Endodermal cell (in vitro differentiated cells): ENCODE measurements at regions not wholly inside any gene's neighbourhood (a gene's known extent, or its start where the extent isn't known, plus 50 kb on each side); places are given as distances from the start of the nearest gene placed in this dataset.

ENCODE experiments used
- DNase-seq: peaks from one replicate; pipeline ENCODE4 v3.0.0-alpha.2; 2017
- H3K27ac ChIP-seq: 2 replicates; pipeline ENCODE4 v1.5.1; 2013; ENCODE audit warnings: mild to moderate bottlenecking, low read depth, low read length, moderate library complexity
- H3K27me3 ChIP-seq: 2 replicates; pipeline ENCODE4 v1.6.1; 2013; ENCODE audit warnings: mild to moderate bottlenecking, low read length, moderate library complexity; ENCODE audit not compliant: insufficient read depth, control insufficient read depth, poor library complexity, severe bottlenecking
- H3K36me3 ChIP-seq: 2 replicates; pipeline ENCODE4 v1.7.0; 2013; ENCODE audit warnings: mild to moderate bottlenecking, low read length, moderate library complexity; ENCODE audit not compliant: control insufficient read depth, insufficient read depth
- H3K4me1 ChIP-seq: one replicate; pipeline ENCODE4 v1.7.0; 2013; ENCODE audit warnings: low read length; ENCODE audit not compliant: control insufficient read depth, insufficient read depth
- H3K4me3 ChIP-seq: 2 replicates; pipeline ENCODE4 v1.5.1; 2013; ENCODE audit warnings: mild to moderate bottlenecking, low read length, moderate library complexity
- H3K9ac ChIP-seq: 2 replicates; pipeline ENCODE4 v1.6.1; 2013; ENCODE audit warnings: mild to moderate bottlenecking, low read length, moderate library complexity; ENCODE audit not compliant: poor library complexity, severe bottlenecking; ENCODE audit errors: extremely low read depth
- H3K9me3 ChIP-seq: 2 replicates; pipeline ENCODE4 v1.6.1; 2013; ENCODE audit warnings: mild to moderate bottlenecking, low read length, moderate library complexity; ENCODE audit not compliant: control insufficient read depth
- H3K27ac Mint-ChIP-seq: 2 replicates; pipeline ENCODE4 v1.8.0; 2020; ENCODE audit warnings: mixed read lengths
- H3K27me3 Mint-ChIP-seq: 2 replicates; pipeline ENCODE4 v1.8.0; 2021; ENCODE audit warnings: mild to moderate bottlenecking, mixed read lengths; ENCODE audit not compliant: insufficient read depth
- H3K36me3 Mint-ChIP-seq: 2 replicates; pipeline ENCODE4 v1.8.0; 2020; ENCODE audit warnings: low read depth, mixed read lengths
- H3K4me1 Mint-ChIP-seq: 2 replicates; pipeline ENCODE4 v1.8.0; 2020; ENCODE audit warnings: mixed read lengths
- H3K4me3 Mint-ChIP-seq: 2 replicates; pipeline ENCODE4 v1.8.0; 2020; ENCODE audit warnings: mild to moderate bottlenecking, moderate library complexity, mixed read lengths
- H3K9me3 Mint-ChIP-seq: 2 replicates; pipeline ENCODE4 v1.8.0; 2020; ENCODE audit warnings: mild to moderate bottlenecking, mixed read lengths
- WGBS, 2 experiments: methylation state at CpG; one replicate each; pipeline versions ENCODE4 v1.1.5 to v1.1.7; 2013; ENCODE audit warnings: missing lambda C conversion rate in 2 of 2, mixed read lengths in 1 of 2; ENCODE audit not compliant: insufficient coverage in 1 of 2, insufficient read length in 1 of 2; 5-methylcytosine and 5-hydroxymethylcytosine counted together
- TF ChIP-seq, protein P1 (sequence below): fragments of 200-600 bp; sonication (generic); conservative IDR thresholded peaks from 2 replicates; pipeline ENCODE4 v1.5.0; 2021; ENCODE audit warnings: antibody characterized with exemption, mild to moderate bottlenecking

DNA sequence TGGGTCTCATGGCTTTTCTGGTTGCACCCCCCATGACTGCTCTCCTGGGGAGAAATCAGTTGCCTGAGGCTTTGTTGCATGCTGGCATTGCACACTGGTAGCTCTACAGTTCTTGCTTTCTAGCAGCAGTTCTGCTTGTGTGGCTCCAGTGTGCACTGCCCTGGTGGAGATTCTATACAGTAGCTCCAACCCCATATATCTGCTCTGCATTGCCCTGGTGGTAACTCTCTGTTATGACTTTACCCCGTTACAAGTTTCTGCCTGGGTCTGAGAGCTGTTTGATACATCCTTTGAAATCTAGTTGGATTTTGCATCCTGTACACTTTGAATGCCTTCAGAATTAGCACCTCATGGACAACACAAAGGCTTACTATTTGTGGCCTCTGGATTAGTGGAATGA, 241.4 kb upstream of the EPHA5 start:
- no peak overlapping the region for H3K9ac ChIP-seq
- no peak for DNase-seq
- no peaks in the 10 kb centered on the region for H3K27me3 ChIP-seq
- no peaks in the 10 kb centered on the region for H3K4me1 ChIP-seq
- H3K36me3 Mint-ChIP-seq, result no peaks in the 10 kb centered on the region
- H3K36me3 ChIP-seq, result no peaks in the 10 kb centered on the region
- H3K4me1 Mint-ChIP-seq, result no peaks in the 10 kb centered on the region
- H3K27me3 Mint-ChIP-seq, result no peaks in the 10 kb centered on the region
- no peaks in the 10 kb centered on the region for H3K9me3 Mint-ChIP-seq
- H3K4me3 ChIP-seq, result no peak overlapping the region
- H3K27ac Mint-ChIP-seq, result no peak overlapping the region
- H3K27ac ChIP-seq, result no peak overlapping the region
- 89% methylated on average over 1 of the region's 1 CpG; no CpG with 5 or more reads in 1 of the 2 experiments for WGBS, 2 experiments
- H3K4me3 Mint-ChIP-seq, result no peak overlapping the region
- TF ChIP-seq, protein P1, sequence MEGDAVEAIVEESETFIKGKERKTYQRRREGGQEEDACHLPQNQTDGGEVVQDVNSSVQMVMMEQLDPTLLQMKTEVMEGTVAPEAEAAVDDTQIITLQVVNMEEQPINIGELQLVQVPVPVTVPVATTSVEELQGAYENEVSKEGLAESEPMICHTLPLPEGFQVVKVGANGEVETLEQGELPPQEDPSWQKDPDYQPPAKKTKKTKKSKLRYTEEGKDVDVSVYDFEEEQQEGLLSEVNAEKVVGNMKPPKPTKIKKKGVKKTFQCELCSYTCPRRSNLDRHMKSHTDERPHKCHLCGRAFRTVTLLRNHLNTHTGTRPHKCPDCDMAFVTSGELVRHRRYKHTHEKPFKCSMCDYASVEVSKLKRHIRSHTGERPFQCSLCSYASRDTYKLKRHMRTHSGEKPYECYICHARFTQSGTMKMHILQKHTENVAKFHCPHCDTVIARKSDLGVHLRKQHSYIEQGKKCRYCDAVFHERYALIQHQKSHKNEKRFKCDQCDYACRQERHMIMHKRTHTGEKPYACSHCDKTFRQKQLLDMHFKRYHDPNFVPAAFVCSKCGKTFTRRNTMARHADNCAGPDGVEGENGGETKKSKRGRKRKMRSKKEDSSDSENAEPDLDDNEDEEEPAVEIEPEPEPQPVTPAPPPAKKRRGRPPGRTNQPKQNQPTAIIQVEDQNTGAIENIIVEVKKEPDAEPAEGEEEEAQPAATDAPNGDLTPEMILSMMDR, result peak; percentile 50
- H3K9me3 ChIP-seq, result peaks cover under 1% of the 10 kb centered on the region

DNA sequence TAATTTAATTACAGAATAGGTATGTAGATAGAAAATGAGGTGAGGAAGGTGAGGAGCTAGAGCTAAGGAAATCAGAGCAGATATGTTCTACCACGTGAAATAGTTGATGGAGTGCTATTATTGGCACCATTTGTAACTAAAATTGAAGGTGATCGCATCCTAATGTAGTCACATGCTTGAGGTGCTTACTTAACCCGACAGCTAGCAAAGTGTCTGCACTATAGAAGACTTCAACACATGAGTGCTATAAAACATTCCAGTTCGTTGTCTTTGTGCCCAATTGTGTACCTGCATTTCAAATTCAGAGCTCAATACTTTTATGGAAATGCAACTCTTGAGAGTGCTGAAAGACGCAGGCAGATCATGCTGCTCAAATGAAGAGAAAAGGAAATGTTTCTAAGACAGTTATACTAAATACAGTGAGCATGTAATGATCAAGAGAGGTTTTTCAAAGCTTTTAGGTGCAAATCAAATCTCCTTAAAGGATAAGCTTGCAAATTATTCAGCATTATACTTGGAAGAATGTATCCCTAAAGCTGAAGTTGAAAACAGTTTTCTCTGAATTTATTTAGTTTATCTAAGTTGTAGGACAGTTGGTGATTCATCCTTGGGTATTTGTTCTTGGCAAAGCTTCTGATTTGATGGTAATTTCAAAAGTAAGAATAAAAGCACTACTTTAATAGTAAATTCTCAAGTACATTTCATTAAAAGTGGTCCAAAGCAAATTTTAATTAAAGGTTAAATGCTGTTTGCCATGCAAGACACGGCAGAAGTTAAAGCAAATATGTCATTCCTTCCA, 223.9 kb upstream of the EPHA5 start:
- H3K4me1 Mint-ChIP-seq, result peaks cover 8% of the 10 kb centered on the region
- TF ChIP-seq, protein P1, result no peak
- no peaks in the 10 kb centered on the region for H3K4me1 ChIP-seq
- H3K4me3 ChIP-seq, result no peak overlapping the region
- 83 to 89% methylated on average over 6 of the region's 6 CpGs for WGBS, 2 experiments
- H3K9ac ChIP-seq, result no peak overlapping the region
- H3K36me3 Mint-ChIP-seq, result no peaks in the 10 kb centered on the region
- H3K4me3 Mint-ChIP-seq, result no peak overlapping the region
- H3K27ac ChIP-seq, result no peak overlapping the region
- no peaks in the 10 kb centered on the region for H3K9me3 Mint-ChIP-seq
- no peaks in the 10 kb centered on the region for H3K9me3 ChIP-seq
- H3K36me3 ChIP-seq, result no peaks in the 10 kb centered on the region
- no peaks in the 10 kb centered on the region for H3K27me3 ChIP-seq
- no peak overlapping the region for H3K27ac Mint-ChIP-seq
- DNase-seq, result no peak
- H3K27me3 Mint-ChIP-seq, result no peaks in the 10 kb centered on the region

DNA sequence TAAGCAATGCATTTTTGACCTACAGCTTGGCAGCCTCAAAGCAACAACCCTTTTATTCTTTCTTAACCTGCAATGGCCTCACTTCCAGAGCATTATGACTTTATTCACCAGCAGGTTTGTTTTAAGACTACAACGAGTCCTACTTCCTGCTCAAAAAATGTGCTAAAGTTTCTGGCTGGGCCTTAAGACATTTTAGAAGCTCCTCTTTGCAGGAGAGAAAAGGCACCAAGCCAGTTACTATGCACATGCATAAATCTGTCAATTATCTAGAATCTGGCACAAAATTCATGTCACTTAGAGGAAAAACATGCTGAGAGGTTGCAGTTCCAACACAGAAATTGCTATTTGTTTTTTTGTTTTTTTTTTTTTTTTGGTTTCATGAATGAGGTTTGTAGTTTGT, 223.0 kb upstream of the EPHA5 start:
- H3K27ac Mint-ChIP-seq, result peak overlapping the region; percentile 15

More for the DNA sequence above, 223.0 kb upstream of the EPHA5 start:
- H3K27me3 ChIP-seq, result no peaks in the 10 kb centered on the region
- TF ChIP-seq, protein P1, result no peak
- no peaks in the 10 kb centered on the region for H3K36me3 Mint-ChIP-seq
- no peak overlapping the region for H3K4me3 ChIP-seq
- 44 to 78% methylated on average over 1 of the region's 1 CpG for WGBS, 2 experiments
- no peak overlapping the region for H3K9ac ChIP-seq
- H3K9me3 ChIP-seq, result no peaks in the 10 kb centered on the region
- no peaks in the 10 kb centered on the region for H3K4me1 ChIP-seq
- H3K9me3 Mint-ChIP-seq, result no peaks in the 10 kb centered on the region
- no peak for DNase-seq
- no peak overlapping the region for H3K4me3 Mint-ChIP-seq
- H3K4me1 Mint-ChIP-seq, result peaks cover 8% of the 10 kb centered on the region
- H3K27me3 Mint-ChIP-seq, result no peaks in the 10 kb centered on the region
- no peak overlapping the region for H3K27ac ChIP-seq
- no peaks in the 10 kb centered on the region for H3K36me3 ChIP-seq
